VCaP (cell line): ENCODE measurements at regions not wholly inside any gene's neighbourhood (a gene's known extent, or its start where the extent isn't known, plus 50 kb on each side); places are given as distances from the start of the nearest gene placed in this dataset.

Source experiments
- H3K27ac ChIP-seq: fragments of 450-650 bp; 2 replicates; pipeline ENCODE4 v1.5.1; 2017
- TF ChIP-seq, protein P1 (sequence below): fragments of 450-650 bp; conservative IDR thresholded peaks from 2 replicates; pipeline ENCODE4 v1.5.1; 2017; ENCODE audit warnings: mild to moderate bottlenecking, moderate library complexity

DNA sequence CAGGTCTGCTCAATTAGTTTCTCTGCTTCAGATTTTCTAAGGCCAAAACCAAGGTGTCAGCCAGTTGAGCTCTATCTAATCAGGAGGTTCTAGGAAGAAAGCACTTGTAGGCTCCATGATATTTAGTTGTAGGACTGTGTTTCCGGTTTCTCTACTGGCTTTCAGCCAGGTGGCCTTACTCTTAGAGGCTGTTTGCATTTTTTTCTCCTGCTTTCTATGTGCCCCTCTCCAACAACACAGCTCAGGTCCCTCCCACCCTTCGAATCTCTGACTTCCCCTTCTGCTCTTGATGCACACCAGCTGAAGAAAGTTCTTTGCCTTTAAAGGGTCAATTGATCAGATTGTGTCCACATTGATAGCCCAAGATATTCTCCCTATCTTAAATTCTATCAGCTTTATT, 245.2 kb downstream of the RAB28 start:
- TF ChIP-seq, protein P1, sequence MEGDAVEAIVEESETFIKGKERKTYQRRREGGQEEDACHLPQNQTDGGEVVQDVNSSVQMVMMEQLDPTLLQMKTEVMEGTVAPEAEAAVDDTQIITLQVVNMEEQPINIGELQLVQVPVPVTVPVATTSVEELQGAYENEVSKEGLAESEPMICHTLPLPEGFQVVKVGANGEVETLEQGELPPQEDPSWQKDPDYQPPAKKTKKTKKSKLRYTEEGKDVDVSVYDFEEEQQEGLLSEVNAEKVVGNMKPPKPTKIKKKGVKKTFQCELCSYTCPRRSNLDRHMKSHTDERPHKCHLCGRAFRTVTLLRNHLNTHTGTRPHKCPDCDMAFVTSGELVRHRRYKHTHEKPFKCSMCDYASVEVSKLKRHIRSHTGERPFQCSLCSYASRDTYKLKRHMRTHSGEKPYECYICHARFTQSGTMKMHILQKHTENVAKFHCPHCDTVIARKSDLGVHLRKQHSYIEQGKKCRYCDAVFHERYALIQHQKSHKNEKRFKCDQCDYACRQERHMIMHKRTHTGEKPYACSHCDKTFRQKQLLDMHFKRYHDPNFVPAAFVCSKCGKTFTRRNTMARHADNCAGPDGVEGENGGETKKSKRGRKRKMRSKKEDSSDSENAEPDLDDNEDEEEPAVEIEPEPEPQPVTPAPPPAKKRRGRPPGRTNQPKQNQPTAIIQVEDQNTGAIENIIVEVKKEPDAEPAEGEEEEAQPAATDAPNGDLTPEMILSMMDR, result no peak
- H3K27ac ChIP-seq, result no peak overlapping the region

DNA sequence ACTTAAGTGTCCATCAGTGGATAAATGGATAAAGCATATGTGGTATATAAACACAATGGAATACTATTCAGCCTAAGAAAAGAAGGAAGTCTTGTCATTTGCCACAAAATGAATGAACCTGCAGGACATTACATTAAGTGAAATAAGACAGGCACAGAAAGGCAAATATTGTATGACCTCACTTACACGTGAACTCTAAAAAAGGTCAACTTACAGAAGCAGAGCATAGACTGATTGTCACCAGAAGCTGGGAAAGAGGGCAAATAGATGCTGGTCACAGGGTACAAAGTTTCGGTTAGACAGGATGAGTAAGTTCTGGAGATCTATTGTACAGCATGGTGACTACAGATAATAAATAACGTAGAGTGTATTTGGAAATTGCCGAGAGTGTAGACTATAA, 247.7 kb downstream of the RAB28 start:
- H3K27ac ChIP-seq, result no peak overlapping the region
- TF ChIP-seq, protein P1, result no peak

DNA sequence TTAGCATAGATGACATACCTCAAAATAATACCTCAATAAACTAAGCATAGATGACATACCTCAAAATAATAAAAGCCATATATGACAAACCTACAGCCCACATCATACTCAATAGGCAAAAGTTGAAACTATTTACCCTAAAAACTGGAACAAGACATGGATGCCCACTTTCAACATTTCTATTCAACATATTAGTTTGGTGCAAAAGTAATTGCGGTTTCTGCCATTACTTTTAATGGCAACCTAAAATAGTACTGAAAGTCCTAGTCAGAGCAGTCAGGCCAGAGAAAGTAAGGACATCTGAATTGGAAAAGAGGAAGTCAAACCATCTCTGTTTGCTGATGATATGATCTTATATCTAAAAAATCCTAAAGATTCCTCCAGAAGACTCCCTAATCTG, 250.4 kb downstream of the RAB28 start:
- TF ChIP-seq, protein P1, result no peak
- no peak overlapping the region for H3K27ac ChIP-seq

DNA sequence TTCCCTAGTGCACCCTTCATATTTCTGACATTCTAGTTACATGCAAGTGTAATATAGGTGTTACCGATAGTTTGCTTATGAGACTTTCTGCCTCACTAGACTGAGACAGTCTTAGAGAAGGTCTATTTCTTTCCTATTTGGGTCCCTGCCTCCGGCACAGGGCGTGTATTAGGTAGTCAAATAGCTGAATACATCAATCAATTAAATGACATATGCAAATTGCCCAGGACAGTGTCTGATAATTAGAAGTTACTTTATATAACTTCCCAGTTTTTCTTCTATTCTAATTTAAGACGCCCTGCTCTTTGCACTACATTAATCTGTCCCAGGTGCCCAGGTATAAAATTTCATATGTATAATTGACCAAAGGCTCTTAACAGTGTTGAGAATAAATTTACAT, 264.2 kb downstream of the RAB28 start:
- TF ChIP-seq, protein P1, result no peak
- H3K27ac ChIP-seq, result no peak overlapping the region

DNA sequence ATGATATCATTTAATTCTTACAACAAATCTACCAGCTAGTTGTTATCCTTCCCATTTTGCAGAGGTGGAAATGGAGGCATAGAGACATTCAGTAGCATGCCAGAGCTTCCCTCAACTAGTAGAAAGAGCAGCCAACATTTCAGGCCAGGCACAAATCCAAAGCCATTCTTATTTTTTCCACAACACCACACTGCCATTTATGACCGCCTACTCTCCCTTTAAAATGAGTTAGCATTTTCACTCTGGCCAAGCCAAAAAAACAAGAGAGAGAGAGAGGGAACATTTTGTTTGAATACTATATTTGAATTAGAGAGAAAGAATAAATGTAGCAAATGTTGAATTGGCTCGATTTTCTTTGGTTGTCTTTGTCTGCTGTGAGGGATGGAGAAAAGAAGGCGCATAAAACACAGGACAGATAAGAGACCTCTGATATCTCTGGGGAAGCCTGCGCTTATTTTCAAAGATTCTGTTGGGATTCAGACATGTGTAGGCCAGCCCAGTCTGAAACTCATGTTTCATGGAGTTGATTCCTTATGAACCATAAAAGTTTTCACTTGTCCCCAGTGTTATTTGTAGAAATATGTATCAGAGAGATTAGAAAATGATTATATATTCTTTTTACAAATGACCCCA, 265.7 kb downstream of the RAB28 start:
- H3K27ac ChIP-seq, result no peak overlapping the region
- TF ChIP-seq, protein P1, result no peak

GRCh38 chr4:13215560-13215959, 268.6 kb downstream of the RAB28 start:
- TF ChIP-seq, protein P1, result no peak
- H3K27ac ChIP-seq, result no peak overlapping the region

- TF ChIP-seq, protein P1, result no peak
- H3K27ac ChIP-seq, result no peak overlapping the region
Observed at GRCh38 chr4:13212936-13213335, 271.2 kb downstream of the RAB28 start.
